ENCODE measurements at regions not wholly inside any gene's neighbourhood (a gene's known extent, or its start where the extent isn't known, plus 50 kb on each side); places are given as distances from the start of the nearest gene placed in this dataset.

- H3K9me3 ChIP-seq (ENCODE audit: control insufficient read depth in 2 of 2, insufficient read depth in 1 of 2, low read depth in 1 of 2, low read length in 1 of 2) = no peaks in the 10 kb centered on the region
- 75 to 80% methylated on average over 6 of the region's 6 CpGs for WGBS, 2 donors
- H3K27ac ChIP-seq (ENCODE audit: low read depth in 2 of 2, low read length in 1 of 2) = no peak overlapping the region
- H3K27me3 ChIP-seq (ENCODE audit: control insufficient read depth in 1 of 2, insufficient read depth in 2 of 2, low read length in 2 of 2) = no peaks in the 10 kb centered on the region
- no peaks in the 10 kb centered on the region for H3K4me1 ChIP-seq (ENCODE audit: control insufficient read depth in 2 of 2, insufficient read depth in 2 of 2, low read length in 1 of 2)
- no peaks in the 10 kb centered on the region for H3K36me3 ChIP-seq (ENCODE audit: control insufficient read depth in 2 of 2, insufficient read depth in 2 of 2, low read length in 1 of 2)
- H3K4me3 ChIP-seq (ENCODE audit: low read depth in 1 of 2, low read length in 2 of 2) = no peak overlapping the region
These were observed 481.9 kb upstream of the ERCC4 start for GRCh38 chr16:13438064-13438463.

GRCh38 chr16:13439766-13440165 is 480.2 kb upstream of the ERCC4 start:
- WGBS, 2 donors = 78 to 86% methylated on average over 9 of the region's 9 CpGs
- H3K4me3 ChIP-seq (ENCODE audit: low read depth in 1 of 2, low read length in 2 of 2) = no peak overlapping the region
- no peaks in the 10 kb centered on the region for H3K27me3 ChIP-seq (ENCODE audit: control insufficient read depth in 1 of 2, insufficient read depth in 2 of 2, low read length in 2 of 2)
- H3K36me3 ChIP-seq (ENCODE audit: control insufficient read depth in 2 of 2, insufficient read depth in 2 of 2, low read length in 1 of 2) = no peaks in the 10 kb centered on the region
- H3K4me1 ChIP-seq (ENCODE audit: control insufficient read depth in 2 of 2, insufficient read depth in 2 of 2, low read length in 1 of 2) = no peaks in the 10 kb centered on the region
- no peak overlapping the region for H3K27ac ChIP-seq (ENCODE audit: low read depth in 2 of 2, low read length in 1 of 2)
- H3K9me3 ChIP-seq (ENCODE audit: control insufficient read depth in 2 of 2, insufficient read depth in 1 of 2, low read depth in 1 of 2, low read length in 1 of 2) = no peaks in the 10 kb centered on the region

- no peaks in the 10 kb centered on the region for H3K9me3 ChIP-seq (ENCODE audit: control insufficient read depth in 2 of 2, insufficient read depth in 1 of 2, low read depth in 1 of 2, low read length in 1 of 2)
- 48 to 67% methylated on average over 3 of the region's 3 CpGs for WGBS, 2 donors
These were observed 478.3 kb upstream of the ERCC4 start for GRCh38 chr16:13441675-13442074.

GRCh38 chr16:13448346-13448745 is 471.6 kb upstream of the ERCC4 start:
- H3K9me3 ChIP-seq (ENCODE audit: control insufficient read depth in 2 of 2, insufficient read depth in 1 of 2, low read depth in 1 of 2, low read length in 1 of 2) = no peaks in the 10 kb centered on the region
- H3K36me3 ChIP-seq (ENCODE audit: control insufficient read depth in 2 of 2, insufficient read depth in 2 of 2, low read length in 1 of 2) = no peaks in the 10 kb centered on the region
- H3K4me3 ChIP-seq (ENCODE audit: low read depth in 1 of 2, low read length in 2 of 2) = no peak overlapping the region
- H3K27ac ChIP-seq (ENCODE audit: low read depth in 2 of 2, low read length in 1 of 2) = no peak overlapping the region
- no peaks in the 10 kb centered on the region for H3K4me1 ChIP-seq (ENCODE audit: control insufficient read depth in 2 of 2, insufficient read depth in 2 of 2, low read length in 1 of 2)
- no peaks in the 10 kb centered on the region for H3K27me3 ChIP-seq (ENCODE audit: control insufficient read depth in 1 of 2, insufficient read depth in 2 of 2, low read length in 2 of 2)
- WGBS, 2 donors = 59 to 72% methylated on average over 4 of the region's 4 CpGs

More at GRCh38 chr16:13441675-13442074, 478.3 kb upstream of the ERCC4 start:
- Histone ChIP-seq H3K4me1 (ENCODE audit: control insufficient read depth in 2 of 2, insufficient read depth in 2 of 2, low read length in 1 of 2) (no peaks in the 10 kb centered on the region), H3K36me3 (ENCODE audit: control insufficient read depth in 2 of 2, insufficient read depth in 2 of 2, low read length in 1 of 2) (no peaks in the 10 kb centered on the region), H3K27ac (ENCODE audit: low read depth in 2 of 2, low read length in 1 of 2) (no peak overlapping the region), H3K27me3 (ENCODE audit: control insufficient read depth in 1 of 2, insufficient read depth in 2 of 2, low read length in 2 of 2) (no peaks in the 10 kb centered on the region), H3K4me3 (ENCODE audit: low read depth in 1 of 2, low read length in 2 of 2) (no peak overlapping the region)

- no peak overlapping the region for H3K4me3 ChIP-seq (ENCODE audit: low read depth in 1 of 2, low read length in 2 of 2)
- no peaks in the 10 kb centered on the region for H3K36me3 ChIP-seq (ENCODE audit: control insufficient read depth in 2 of 2, insufficient read depth in 2 of 2, low read length in 1 of 2)
- 41 to 61% methylated on average over 2 of the region's 2 CpGs for WGBS, 2 donors
- H3K27me3 ChIP-seq (ENCODE audit: control insufficient read depth in 1 of 2, insufficient read depth in 2 of 2, low read length in 2 of 2) = no peaks in the 10 kb centered on the region
- no peaks in the 10 kb centered on the region for H3K9me3 ChIP-seq (ENCODE audit: control insufficient read depth in 2 of 2, insufficient read depth in 1 of 2, low read depth in 1 of 2, low read length in 1 of 2)
- no peaks in the 10 kb centered on the region for H3K4me1 ChIP-seq (ENCODE audit: control insufficient read depth in 2 of 2, insufficient read depth in 2 of 2, low read length in 1 of 2)
- no peak overlapping the region for H3K27ac ChIP-seq (ENCODE audit: low read depth in 2 of 2, low read length in 1 of 2)
These were observed 466.6 kb upstream of the ERCC4 start for GRCh38 chr16:13453325-13453724.

GRCh38 chr16:13453938-13454553 is 465.9 kb upstream of the ERCC4 start:
- Histone ChIP-seq H3K9me3 (ENCODE audit: control insufficient read depth in 2 of 2, insufficient read depth in 1 of 2, low read depth in 1 of 2, low read length in 1 of 2) (no peaks in the 10 kb centered on the region), H3K27me3 (ENCODE audit: control insufficient read depth in 1 of 2, insufficient read depth in 2 of 2, low read length in 2 of 2) (no peaks in the 10 kb centered on the region), H3K4me3 (ENCODE audit: low read depth in 1 of 2, low read length in 2 of 2) (no peak overlapping the region), H3K36me3 (ENCODE audit: control insufficient read depth in 2 of 2, insufficient read depth in 2 of 2, low read length in 1 of 2) (no peaks in the 10 kb centered on the region), H3K27ac (ENCODE audit: low read depth in 2 of 2, low read length in 1 of 2) (no peak overlapping the region), H3K4me1 (ENCODE audit: control insufficient read depth in 2 of 2, insufficient read depth in 2 of 2, low read length in 1 of 2) (no peaks in the 10 kb centered on the region)
- 61 to 65% methylated on average over 10 of the region's 10 CpGs for WGBS, 2 donors

GRCh38 chr16:13463619-13464018 is 456.3 kb upstream of the ERCC4 start:
- Histone ChIP-seq H3K36me3 (ENCODE audit: control insufficient read depth in 2 of 2, insufficient read depth in 2 of 2, low read length in 1 of 2) (no peaks in the 10 kb centered on the region), H3K9me3 (ENCODE audit: control insufficient read depth in 2 of 2, insufficient read depth in 1 of 2, low read depth in 1 of 2, low read length in 1 of 2) (no peaks in the 10 kb centered on the region), H3K27me3 (ENCODE audit: control insufficient read depth in 1 of 2, insufficient read depth in 2 of 2, low read length in 2 of 2) (no peaks in the 10 kb centered on the region), H3K4me3 (ENCODE audit: low read depth in 1 of 2, low read length in 2 of 2) (no peak overlapping the region), H3K4me1 (ENCODE audit: control insufficient read depth in 2 of 2, insufficient read depth in 2 of 2, low read length in 1 of 2) (no peaks in the 10 kb centered on the region), H3K27ac (ENCODE audit: low read depth in 2 of 2, low read length in 1 of 2) (no peak overlapping the region)
- WGBS, 2 donors = 41 to 52% methylated on average over 5 of the region's 5 CpGs

- WGBS, 2 donors = 62 to 71% methylated on average over 4 of the region's 4 CpGs
These were observed 448.9 kb upstream of the ERCC4 start for GRCh38 chr16:13471036-13471435.

GRCh38 chr16:13478991-13479390 is 441.0 kb upstream of the ERCC4 start:
- H3K27me3 ChIP-seq (ENCODE audit: control insufficient read depth in 1 of 2, insufficient read depth in 2 of 2, low read length in 2 of 2) = no peaks in the 10 kb centered on the region
- H3K4me1 ChIP-seq (ENCODE audit: control insufficient read depth in 2 of 2, insufficient read depth in 2 of 2, low read length in 1 of 2) = peaks cover 5 to 8% of the 10 kb centered on the region in 2 donors
- H3K27ac ChIP-seq (ENCODE audit: low read depth in 2 of 2, low read length in 1 of 2) = no peak overlapping the region
- WGBS, 2 donors = 71 to 82% methylated on average over 4 of the region's 4 CpGs
- no peak overlapping the region for H3K4me3 ChIP-seq (ENCODE audit: low read depth in 1 of 2, low read length in 2 of 2)
- no peaks in the 10 kb centered on the region for H3K36me3 ChIP-seq (ENCODE audit: control insufficient read depth in 2 of 2, insufficient read depth in 2 of 2, low read length in 1 of 2)
- no peaks in the 10 kb centered on the region for H3K9me3 ChIP-seq (ENCODE audit: control insufficient read depth in 2 of 2, insufficient read depth in 1 of 2, low read depth in 1 of 2, low read length in 1 of 2)

More at GRCh38 chr16:13471036-13471435, 448.9 kb upstream of the ERCC4 start:
- Histone ChIP-seq H3K27me3 (ENCODE audit: control insufficient read depth in 1 of 2, insufficient read depth in 2 of 2, low read length in 2 of 2) (no peaks in the 10 kb centered on the region), H3K9me3 (ENCODE audit: control insufficient read depth in 2 of 2, insufficient read depth in 1 of 2, low read depth in 1 of 2, low read length in 1 of 2) (no peaks in the 10 kb centered on the region), H3K36me3 (ENCODE audit: control insufficient read depth in 2 of 2, insufficient read depth in 2 of 2, low read length in 1 of 2) (no peaks in the 10 kb centered on the region), H3K4me1 (ENCODE audit: control insufficient read depth in 2 of 2, insufficient read depth in 2 of 2, low read length in 1 of 2) (no peaks in the 10 kb centered on the region), H3K27ac (ENCODE audit: low read depth in 2 of 2, low read length in 1 of 2) (no peak overlapping the region), H3K4me3 (ENCODE audit: low read depth in 1 of 2, low read length in 2 of 2) (no peak overlapping the region)

GRCh38 chr16:13479549-13479948 is 440.4 kb upstream of the ERCC4 start:
- Histone ChIP-seq H3K36me3 (ENCODE audit: control insufficient read depth in 2 of 2, insufficient read depth in 2 of 2, low read length in 1 of 2) (no peaks in the 10 kb centered on the region), H3K9me3 (ENCODE audit: control insufficient read depth in 2 of 2, insufficient read depth in 1 of 2, low read depth in 1 of 2, low read length in 1 of 2) (no peaks in the 10 kb centered on the region), H3K27ac (ENCODE audit: low read depth in 2 of 2, low read length in 1 of 2) (no peak overlapping the region), H3K4me3 (ENCODE audit: low read depth in 1 of 2, low read length in 2 of 2) (no peak overlapping the region), H3K4me1 (ENCODE audit: control insufficient read depth in 2 of 2, insufficient read depth in 2 of 2, low read length in 1 of 2) (peaks cover 5 to 8% of the 10 kb centered on the region in 2 donors), H3K27me3 (ENCODE audit: control insufficient read depth in 1 of 2, insufficient read depth in 2 of 2, low read length in 2 of 2) (no peaks in the 10 kb centered on the region)
- WGBS, 2 donors = 92 to 93% methylated on average over 7 of the region's 7 CpGs
